HG03342 (cell line): ENCODE measurements at regions not wholly inside any gene's neighbourhood (a gene's known extent, or its start where the extent isn't known, plus 50 kb on each side); places are given as distances from the start of the nearest gene placed in this dataset.
"Not testable (repeated sequence)": the region's sequence is repeated elsewhere in the genome, so short reads cannot be mapped to it uniquely, and the experiment has no call there.

Experiments used
- ATAC-seq: cut with Tn5 transposase; IDR thresholded peaks from one replicate; pipeline ENCODE4 v1.9.1; 2021; ENCODE audit warnings: mild to moderate bottlenecking, moderate library complexity; ENCODE audit not compliant: unreplicated experiment

- no peak for ATAC-seq
Observed at GRCh38 chr4:83734576-83734975, 198.7 kb downstream of the GPAT3 start.

GRCh38 chr4:83732114-83732635 is 196.3 kb downstream of the GPAT3 start:
- ATAC-seq: no peak

GRCh38 chr4:83731609-83732008 is 195.7 kb downstream of the GPAT3 start:
- no peak for ATAC-seq

- not testable (repeated sequence) for ATAC-seq
Observed at GRCh38 chr4:83730958-83731357, 195.1 kb downstream of the GPAT3 start.

- ATAC-seq: no peak
Observed at GRCh38 chr4:83728191-83728590, 192.3 kb downstream of the GPAT3 start.

GRCh38 chr4:83725336-83726085 is 189.6 kb downstream of the GPAT3 start:
- no peak for ATAC-seq

- no peak for ATAC-seq
Observed at GRCh38 chr4:83724485-83725335, 188.8 kb downstream of the GPAT3 start.

- ATAC-seq: no peak
Observed at GRCh38 chr4:83723609-83724008, 187.7 kb downstream of the GPAT3 start.

- no peak for ATAC-seq
Observed at GRCh38 chr4:83722730-83723269, 186.9 kb downstream of the GPAT3 start.

- no peak for ATAC-seq
Observed at GRCh38 chr4:83716874-83717273, 181.0 kb downstream of the GPAT3 start.

GRCh38 chr4:83712890-83713289 is 177.0 kb downstream of the GPAT3 start:
- ATAC-seq: no peak

GRCh38 chr4:83709627-83710026 is 173.7 kb downstream of the GPAT3 start:
- ATAC-seq: no peak

- no peak for ATAC-seq
Observed at GRCh38 chr4:83708500-83709175, 172.7 kb downstream of the GPAT3 start.

- no peak for ATAC-seq
Observed at GRCh38 chr4:83704786-83705185, 168.9 kb downstream of the GPAT3 start.

- ATAC-seq: no peak
Observed at GRCh38 chr4:83703752-83704151, 167.8 kb downstream of the GPAT3 start.

- no peak for ATAC-seq
Observed at GRCh38 chr4:83701041-83701440, 165.1 kb downstream of the GPAT3 start.

GRCh38 chr4:83699358-83699757 is 163.4 kb downstream of the GPAT3 start:
- ATAC-seq: no peak

- no peak for ATAC-seq
Observed at GRCh38 chr4:83692028-83692427, 156.1 kb downstream of the GPAT3 start.

- ATAC-seq: no peak
Observed at GRCh38 chr4:83686166-83686565, 150.3 kb downstream of the GPAT3 start.

- ATAC-seq: no peak
Observed at GRCh38 chr4:83679692-83680091, 143.8 kb downstream of the GPAT3 start.

- no peak for ATAC-seq
Observed at GRCh38 chr4:83679254-83679653, 143.3 kb downstream of the GPAT3 start.
